Retinal pigment epithelial cell (primary cell): ENCODE measurements at regions not wholly inside any gene's neighbourhood (a gene's known extent, or its start where the extent isn't known, plus 50 kb on each side); places are given as distances from the start of the nearest gene placed in this dataset.

Source experiments
- DNase-seq: peaks from one replicate; pipeline ENCODE4 v3.0.0-alpha.2; 2010; ENCODE audit warnings: low read depth
- H3K4me3 ChIP-seq: 2 replicates; pipeline ENCODE4 v1.5.1; 2011; ENCODE audit warnings: mild to moderate bottlenecking, low read length, control low read depth, moderate library complexity
- TF ChIP-seq, protein P1 (sequence below): conservative IDR thresholded peaks from 2 replicates; pipeline ENCODE4 v1.5.1; 2011; ENCODE audit warnings: low read depth, low read length, control low read depth, inconsistent platforms

DNA sequence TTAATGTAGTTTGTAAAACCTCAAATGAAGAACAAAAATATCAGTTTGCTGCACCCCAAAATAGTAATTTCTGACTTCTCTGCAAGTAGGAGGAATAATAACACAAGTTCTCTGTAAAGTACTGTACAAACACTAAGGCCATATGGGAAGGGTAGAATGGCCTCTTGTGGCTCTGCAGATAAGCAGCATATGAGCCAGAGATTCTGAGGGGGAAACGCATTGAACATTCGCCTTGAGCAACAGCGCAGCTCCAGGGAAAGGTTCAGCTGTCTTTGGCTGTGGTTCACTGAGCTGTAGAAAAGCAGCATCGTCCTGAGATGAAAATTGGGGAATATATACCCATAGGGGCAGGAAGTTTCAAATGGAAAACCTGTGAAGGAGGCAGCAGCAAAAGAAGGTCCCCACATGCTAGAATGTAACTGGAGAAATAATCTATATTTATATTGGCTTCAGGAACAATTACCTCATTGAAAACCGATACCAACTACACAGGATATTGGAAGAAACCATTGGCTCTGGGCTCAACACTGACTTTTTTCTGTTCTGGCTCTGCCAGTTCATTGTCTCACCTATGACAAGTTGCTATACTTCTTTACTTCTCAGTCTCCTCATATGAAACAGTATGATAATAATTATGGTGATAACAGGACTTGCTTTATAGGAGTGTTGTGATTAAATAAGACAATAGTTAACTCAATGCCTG is 357.6 kb upstream of the CPEB2 start:
- no peak overlapping the region for H3K4me3 ChIP-seq
- TF ChIP-seq, protein P1, sequence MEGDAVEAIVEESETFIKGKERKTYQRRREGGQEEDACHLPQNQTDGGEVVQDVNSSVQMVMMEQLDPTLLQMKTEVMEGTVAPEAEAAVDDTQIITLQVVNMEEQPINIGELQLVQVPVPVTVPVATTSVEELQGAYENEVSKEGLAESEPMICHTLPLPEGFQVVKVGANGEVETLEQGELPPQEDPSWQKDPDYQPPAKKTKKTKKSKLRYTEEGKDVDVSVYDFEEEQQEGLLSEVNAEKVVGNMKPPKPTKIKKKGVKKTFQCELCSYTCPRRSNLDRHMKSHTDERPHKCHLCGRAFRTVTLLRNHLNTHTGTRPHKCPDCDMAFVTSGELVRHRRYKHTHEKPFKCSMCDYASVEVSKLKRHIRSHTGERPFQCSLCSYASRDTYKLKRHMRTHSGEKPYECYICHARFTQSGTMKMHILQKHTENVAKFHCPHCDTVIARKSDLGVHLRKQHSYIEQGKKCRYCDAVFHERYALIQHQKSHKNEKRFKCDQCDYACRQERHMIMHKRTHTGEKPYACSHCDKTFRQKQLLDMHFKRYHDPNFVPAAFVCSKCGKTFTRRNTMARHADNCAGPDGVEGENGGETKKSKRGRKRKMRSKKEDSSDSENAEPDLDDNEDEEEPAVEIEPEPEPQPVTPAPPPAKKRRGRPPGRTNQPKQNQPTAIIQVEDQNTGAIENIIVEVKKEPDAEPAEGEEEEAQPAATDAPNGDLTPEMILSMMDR, result no peak
- no peak for DNase-seq

- no peak for DNase-seq
- H3K4me3 ChIP-seq, result no peak overlapping the region
- TF ChIP-seq, protein P1, result no peak
These were observed 355.4 kb upstream of the CPEB2 start for GRCh38 chr4:14646831-14647230.

DNA sequence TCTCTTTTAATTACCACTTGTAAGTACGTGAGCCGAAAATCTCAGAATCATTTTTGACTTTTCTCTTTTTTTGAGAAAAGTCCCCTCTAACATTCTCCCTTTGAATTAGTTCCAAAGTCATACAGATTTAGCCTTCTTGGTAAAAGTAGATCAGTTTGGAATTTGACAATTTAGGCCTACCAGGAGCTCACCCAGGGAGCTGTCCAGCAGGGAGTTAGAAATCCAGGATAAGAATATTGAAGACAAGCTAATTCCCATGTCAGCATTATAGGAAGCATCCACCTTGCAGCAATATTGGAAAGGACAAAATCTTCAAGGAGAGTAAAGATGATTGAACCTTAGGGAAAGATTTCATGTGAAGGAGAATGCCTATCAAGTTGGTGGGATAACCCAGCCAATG is 352.2 kb upstream of the CPEB2 start:
- no peak for DNase-seq
- H3K4me3 ChIP-seq, result no peak overlapping the region
- TF ChIP-seq, protein P1, result no peak

DNA sequence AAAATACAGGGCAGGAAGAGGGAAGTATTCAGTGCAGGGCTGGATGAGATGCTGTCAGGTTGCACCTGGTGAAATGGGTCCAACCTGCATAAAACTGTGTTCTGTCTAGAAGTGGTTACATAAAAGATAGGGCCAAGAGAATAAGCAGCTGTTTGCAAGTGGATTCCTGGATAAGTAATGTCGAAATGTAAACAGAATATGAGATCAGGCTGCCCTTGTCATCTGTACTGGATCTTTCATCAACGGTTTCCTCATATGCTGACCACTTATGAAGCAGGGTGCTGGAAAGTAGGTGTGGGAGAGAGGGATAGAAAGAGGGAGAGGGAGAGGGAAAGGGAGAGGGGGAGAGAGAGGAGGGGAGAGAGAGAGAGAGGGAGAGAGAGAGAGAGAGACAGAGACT is 349.8 kb upstream of the CPEB2 start:
- DNase-seq, result no peak
- H3K4me3 ChIP-seq, result no peak overlapping the region

DNA sequence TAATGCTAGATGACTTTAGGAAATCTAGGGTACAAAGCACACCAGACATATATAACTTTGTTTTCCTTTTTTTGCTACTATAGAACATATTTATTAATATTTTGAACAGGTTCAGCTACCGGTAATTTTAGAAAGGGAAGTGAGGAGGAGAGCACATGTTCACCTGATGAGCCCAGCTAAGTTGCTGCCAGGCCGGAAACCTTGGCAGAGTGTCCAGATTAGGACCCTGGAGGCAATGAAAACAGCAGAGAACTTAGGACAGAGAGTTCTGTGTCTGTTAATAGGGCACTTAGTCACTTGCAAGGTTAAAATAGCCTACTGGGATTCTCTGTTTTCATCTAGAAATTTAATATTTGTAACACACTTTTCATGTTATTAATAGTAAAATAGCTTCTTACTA is 348.9 kb upstream of the CPEB2 start:
- TF ChIP-seq, protein P1, result no peak
- DNase-seq, result no peak
- no peak overlapping the region for H3K4me3 ChIP-seq

More for the DNA sequence above, 349.8 kb upstream of the CPEB2 start:
- TF ChIP-seq, protein P1, result no peak

- DNase-seq, result no peak
- TF ChIP-seq, protein P1, result no peak
- H3K4me3 ChIP-seq, result no peak overlapping the region
These were observed 343.0 kb upstream of the CPEB2 start for GRCh38 chr4:14659286-14659685.

- no peak overlapping the region for H3K4me3 ChIP-seq
- DNase-seq, result no peak
- TF ChIP-seq, protein P1, result no peak
These were observed 334.6 kb upstream of the CPEB2 start for GRCh38 chr4:14667624-14668151.
